HG03521 (cell line): ENCODE measurements at regions not wholly inside any gene's neighbourhood (a gene's known extent, or its start where the extent isn't known, plus 50 kb on each side); places are given as distances from the start of the nearest gene placed in this dataset.

Source experiments
- ATAC-seq: cut with Tn5 transposase; IDR thresholded peaks from one replicate; pipeline ENCODE4 v1.9.1; 2021; ENCODE audit warnings: mild to moderate bottlenecking, moderate library complexity; ENCODE audit not compliant: unreplicated experiment

DNA sequence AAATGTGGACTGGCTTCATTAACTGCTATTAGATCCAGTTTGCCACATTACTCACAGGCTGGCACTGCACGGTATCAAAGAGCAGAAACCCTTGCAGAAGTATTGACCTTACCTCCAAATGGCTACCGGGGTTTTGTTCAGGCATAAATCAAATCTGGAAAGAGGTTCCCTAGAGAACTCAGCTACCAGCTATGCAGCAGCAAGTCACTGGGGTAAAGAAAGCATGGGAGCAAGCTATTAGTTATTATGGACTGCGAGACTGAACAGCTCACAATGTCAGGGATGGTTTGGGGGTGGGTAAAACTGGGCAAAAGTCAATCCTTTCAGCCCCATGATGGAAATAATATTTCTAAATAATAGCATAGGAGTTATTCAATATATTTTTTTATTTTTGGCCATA is 128.1 kb downstream of the FANCF start:
- ATAC-seq = no peak

DNA sequence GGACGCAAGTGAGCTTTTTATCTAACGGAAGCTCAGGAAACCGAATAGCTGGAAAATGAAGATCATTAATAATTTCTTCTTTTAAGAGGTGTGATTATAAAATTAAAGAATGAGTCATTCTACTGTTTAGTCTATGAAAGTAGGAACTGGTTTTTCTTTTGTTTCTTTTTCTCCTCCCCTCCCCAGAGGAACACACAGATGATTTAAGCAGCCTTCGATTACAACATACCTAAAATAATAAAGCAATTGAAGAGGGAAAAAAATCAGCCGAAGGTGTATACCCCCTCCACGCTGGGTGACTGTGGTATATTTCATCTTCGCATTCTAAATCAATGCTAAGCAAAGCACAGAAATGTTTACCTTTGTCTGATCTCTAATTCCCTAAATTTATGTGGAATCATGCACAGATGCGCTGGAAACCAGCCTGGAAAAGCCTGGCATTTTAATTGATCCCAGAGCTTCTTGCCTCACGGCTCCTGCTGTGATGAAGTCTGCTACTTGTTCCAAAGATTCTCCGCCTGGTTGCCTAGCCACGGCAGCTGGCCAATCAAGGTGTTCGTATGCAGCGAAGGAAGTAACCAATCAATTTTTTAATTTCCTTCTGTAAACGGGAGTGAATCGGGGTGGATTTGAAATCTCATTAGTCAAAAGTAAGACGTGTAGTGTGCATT is 133.9 kb downstream of the FANCF start:
- no peak for ATAC-seq

- no peak for ATAC-seq
Measured at GRCh38 chr11:22479971-22480720, 142.0 kb downstream of the SLC17A6 start.

GRCh38 chr11:22479208-22479607 is 141.0 kb downstream of the SLC17A6 start:
- ATAC-seq = no peak

DNA sequence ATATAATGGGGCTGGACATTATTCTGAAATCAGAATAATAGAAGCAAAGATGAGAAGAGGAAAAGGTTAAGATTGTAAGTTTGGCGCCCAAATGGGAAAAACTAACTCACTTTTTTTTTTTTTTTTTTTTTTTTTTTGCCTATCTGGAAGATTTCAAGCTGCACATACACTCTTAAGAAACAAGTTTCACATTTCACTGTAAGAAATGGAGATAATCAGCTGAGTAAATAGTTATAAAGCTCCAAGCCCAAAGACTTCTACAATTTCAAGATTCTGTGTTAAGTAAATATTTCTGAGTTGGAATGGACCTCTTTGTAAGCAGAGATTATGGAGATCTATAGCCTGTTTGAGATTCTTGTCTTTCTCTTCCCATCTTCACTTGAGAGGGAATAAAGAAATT is 140.0 kb downstream of the SLC17A6 start:
- ATAC-seq = no peak

GRCh38 chr11:22477312-22477711 is 139.1 kb downstream of the SLC17A6 start:
- ATAC-seq = no peak

- no peak for ATAC-seq
Measured at GRCh38 chr11:22476589-22476988, 138.4 kb downstream of the SLC17A6 start.

- no peak for ATAC-seq
Measured at GRCh38 chr11:22474616-22475015, 136.4 kb downstream of the SLC17A6 start.

DNA sequence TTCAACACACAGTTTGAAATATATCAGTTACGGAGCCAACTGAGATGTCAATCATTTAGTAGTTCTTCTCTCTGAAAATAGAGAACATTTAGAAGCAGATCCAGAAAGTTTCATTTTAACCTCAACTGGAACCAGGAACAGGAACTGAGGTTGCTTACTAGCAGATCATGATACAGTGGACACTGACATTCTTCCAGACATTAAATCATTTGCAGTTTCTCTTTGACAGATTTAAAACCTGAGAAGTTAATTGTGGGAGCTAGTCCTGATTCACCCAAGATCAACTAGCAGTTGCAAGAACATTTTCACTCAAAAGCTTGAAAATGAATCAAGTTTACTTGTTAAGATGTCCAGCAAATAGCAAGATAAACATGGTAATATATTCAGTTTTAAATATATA is 135.4 kb downstream of the SLC17A6 start:
- no peak for ATAC-seq

DNA sequence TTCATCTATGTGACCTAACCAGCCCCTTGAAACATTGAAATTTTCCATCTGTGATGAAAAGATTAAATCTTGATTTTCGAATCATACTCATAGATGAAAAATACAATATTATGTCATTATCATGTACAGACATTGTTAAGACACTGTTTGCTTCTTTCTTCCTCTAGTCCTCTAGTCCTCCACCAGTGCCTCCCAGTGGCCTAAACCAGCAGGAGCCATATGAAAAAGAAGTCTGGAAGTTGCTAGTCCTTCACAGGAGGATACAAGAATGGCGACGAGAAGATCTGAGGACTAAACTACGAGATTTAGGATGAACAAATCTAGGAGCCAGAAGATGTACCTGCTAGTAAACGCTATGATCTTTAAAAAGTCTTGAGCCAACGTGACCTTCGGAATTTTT is 134.1 kb downstream of the SLC17A6 start:
- ATAC-seq = no peak

DNA sequence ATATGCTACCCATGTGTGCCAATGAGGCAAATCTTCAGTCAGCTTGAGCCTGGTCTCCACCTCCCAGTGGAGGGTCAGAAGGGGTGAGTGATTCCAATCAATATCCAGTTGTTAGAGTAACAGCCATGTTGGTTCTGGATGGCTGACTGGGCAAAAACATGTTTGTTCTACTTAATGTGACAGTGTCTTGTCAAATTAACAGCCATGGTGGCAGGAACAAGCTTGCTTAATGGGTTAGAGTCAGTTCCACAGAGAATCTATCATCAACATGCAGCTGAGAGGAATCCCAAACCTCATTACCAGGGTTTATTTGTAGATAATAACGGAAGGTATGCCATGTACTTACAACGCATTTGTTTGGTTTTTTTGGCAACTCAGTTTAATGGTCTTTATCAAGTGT is 133.2 kb downstream of the SLC17A6 start:
- no peak for ATAC-seq

GRCh38 chr11:22467741-22468140 is 129.6 kb downstream of the SLC17A6 start:
- no peak for ATAC-seq

DNA sequence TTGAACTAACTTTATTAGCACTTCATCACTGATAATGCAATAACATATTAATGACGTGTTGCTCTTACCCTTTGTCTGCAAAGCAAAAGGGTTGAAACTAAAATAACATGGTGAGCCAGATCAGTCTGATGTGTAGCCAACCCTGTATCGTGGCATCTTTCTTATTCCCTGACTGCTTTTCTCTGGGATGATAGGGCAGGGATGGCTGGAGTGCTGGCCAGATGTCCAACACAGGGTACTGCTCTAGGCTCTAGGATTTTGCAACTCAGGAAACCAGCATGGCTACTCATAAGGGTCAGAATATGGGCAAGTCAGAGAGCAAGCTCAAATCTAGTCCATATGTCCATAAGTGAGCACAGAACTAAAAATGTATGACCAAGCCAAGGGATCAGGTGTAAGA is 129.1 kb downstream of the SLC17A6 start:
- ATAC-seq = no peak

GRCh38 chr11:22466809-22467208 is 128.6 kb downstream of the SLC17A6 start:
- no peak for ATAC-seq

GRCh38 chr11:22466351-22466750 is 128.2 kb downstream of the SLC17A6 start:
- no peak for ATAC-seq

DNA sequence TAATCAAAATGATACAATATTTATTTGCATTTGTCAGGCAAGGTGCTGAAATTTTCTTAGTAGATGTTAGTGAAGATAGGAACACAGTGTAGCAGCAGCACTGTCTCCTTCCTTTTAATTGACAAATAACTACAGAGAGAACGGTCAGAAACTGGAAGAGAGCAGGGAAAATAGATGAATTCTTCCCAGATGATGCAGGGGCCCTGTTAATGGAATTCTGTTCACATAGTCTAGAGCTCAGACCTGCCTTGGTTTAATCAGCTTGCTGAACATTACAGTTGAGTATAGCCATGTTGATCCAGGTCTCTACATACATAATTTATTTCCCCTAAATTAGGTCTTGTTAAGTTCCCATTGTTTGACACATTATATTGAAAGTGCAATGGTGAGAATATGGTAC is 127.4 kb downstream of the SLC17A6 start:
- no peak for ATAC-seq

GRCh38 chr11:22461626-22462025 is 123.4 kb downstream of the SLC17A6 start:
- no peak for ATAC-seq

DNA sequence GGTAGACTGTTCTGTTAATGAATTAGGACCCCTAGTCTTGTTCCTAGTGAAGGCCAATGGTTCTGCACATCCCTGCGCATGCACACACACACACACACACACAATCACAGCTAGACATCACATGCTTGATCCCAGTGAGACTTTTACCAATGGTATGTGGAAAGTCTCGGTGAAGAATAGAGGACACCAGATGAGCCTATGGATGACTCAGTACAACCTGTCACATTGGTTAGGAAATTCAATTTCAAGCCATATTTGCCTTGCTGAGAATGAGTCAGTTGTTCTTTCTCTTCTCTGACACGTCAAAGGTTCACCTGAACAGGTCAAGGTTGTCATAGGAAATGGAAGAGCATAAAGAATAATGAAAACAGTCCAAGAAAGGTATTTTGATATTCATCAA is 122.0 kb downstream of the SLC17A6 start:
- no peak for ATAC-seq

- no peak for ATAC-seq
Measured at GRCh38 chr11:22459048-22459447, 120.9 kb downstream of the SLC17A6 start.

DNA sequence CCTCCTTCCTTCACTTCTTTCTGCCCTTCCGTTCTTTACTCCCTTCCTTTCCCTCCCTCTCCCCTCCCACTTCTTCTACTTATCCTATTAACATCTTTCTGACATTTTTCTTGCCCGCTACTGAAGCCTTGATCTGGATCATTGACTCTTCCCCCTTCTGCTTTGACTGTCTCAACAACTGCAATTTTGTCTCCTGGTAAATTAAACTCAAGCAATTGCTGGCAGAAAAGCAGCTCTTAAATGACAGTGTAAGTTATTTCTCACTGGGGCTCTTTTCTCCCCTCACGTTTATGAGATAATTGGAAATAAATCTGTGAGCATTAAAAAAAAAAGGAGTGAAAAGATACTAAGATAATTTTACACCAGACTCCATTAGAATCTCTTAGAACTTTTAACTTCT is 120.0 kb downstream of the SLC17A6 start:
- ATAC-seq = no peak

DNA sequence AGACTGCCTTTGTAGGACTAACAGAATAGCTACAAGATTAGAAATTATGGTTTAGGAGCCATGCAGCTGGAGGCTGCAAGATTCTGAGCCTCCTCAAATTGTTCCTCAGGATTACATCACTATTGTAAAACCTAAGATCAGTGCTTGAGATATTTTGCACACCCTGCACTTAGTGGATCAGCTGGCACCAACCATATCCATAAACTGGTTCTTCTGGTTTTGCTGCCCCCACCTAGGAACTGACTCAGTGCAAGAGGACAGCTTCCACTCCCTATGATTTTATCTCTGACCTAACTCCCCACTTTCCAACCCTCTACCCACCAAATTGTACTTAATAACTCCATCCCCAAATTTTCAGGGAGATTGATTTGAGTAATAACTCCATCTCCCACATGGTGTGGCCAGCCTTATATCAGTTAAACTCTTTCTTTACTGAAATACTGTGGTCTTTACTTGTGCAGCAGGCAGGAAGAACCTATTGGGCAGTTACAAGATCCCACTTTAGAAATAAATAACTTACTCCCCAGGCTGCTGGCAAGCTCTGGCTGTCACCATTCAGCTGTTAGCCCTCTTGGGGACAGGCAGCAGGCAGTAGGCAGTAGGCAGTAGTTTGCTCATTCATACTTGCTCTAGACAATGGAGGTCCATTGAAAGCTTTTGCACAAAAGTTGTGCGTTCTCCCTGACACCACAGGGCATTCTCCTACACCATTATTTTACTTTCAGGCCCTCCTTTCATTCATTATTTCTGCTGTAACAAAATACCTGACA is 119.0 kb downstream of the SLC17A6 start:
- ATAC-seq = no peak
